ENCODE measurements at regions not wholly inside any gene's neighbourhood (a gene's known extent, or its start where the extent isn't known, plus 50 kb on each side); places are given as distances from the start of the nearest gene placed in this dataset.

DNA sequence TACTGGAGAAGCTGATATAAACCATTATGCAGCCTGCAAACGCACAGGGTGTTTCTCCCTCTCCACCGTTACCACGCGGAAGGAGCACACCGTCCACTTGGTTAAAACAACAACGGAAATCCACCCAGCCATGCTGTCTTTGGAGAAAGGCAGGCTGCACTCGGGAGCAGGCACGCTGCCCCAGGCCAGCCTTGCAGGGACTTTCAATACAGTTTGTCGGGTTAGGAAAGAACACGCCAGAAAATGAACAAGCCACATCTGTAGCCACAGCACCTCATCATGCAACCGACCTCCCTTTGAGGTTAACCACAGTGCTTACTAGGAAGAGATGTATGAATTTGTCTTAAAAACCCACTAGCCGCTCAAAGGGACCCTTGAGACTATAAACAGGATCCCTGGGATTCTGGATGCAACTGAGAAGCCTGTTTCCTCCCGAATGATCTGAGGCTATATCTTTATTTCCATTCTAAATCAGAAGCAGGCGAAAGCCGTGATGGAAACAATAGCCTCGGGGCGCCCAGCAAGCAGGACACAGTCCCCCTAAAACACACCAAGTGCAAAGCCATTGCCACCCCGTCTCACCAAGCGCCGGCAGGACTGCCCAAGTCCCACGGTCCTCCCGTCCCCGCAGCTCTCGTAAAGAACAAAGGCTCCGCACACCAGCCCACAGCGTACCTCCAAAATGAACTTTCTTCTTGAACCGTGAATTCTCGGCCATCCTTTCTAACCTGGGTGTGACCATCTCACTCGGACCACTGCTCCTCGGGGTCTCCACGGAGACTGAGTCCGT is 318.9 kb downstream of the CTTN start:
- no peak overlapping the region for H3K27ac ChIP-seq (ENCODE audit: low read depth, low read length)
- H3K4me3 ChIP-seq (ENCODE audit: insufficient read depth, low read length), result no peak overlapping the region
- H3K9me3 ChIP-seq (ENCODE audit: low read depth, low read length), result no peaks in the 10 kb centered on the region
- H2AFZ ChIP-seq (ENCODE audit: low read length), result no peak overlapping the region
- TF ChIP-seq, protein P1, sequence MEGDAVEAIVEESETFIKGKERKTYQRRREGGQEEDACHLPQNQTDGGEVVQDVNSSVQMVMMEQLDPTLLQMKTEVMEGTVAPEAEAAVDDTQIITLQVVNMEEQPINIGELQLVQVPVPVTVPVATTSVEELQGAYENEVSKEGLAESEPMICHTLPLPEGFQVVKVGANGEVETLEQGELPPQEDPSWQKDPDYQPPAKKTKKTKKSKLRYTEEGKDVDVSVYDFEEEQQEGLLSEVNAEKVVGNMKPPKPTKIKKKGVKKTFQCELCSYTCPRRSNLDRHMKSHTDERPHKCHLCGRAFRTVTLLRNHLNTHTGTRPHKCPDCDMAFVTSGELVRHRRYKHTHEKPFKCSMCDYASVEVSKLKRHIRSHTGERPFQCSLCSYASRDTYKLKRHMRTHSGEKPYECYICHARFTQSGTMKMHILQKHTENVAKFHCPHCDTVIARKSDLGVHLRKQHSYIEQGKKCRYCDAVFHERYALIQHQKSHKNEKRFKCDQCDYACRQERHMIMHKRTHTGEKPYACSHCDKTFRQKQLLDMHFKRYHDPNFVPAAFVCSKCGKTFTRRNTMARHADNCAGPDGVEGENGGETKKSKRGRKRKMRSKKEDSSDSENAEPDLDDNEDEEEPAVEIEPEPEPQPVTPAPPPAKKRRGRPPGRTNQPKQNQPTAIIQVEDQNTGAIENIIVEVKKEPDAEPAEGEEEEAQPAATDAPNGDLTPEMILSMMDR (IDR thresholded peaks at IDR 0.05; ENCODE audit: extremely low read depth, low read depth, low read length), result no peak
- H3K4me1 ChIP-seq (ENCODE audit: insufficient read depth, low read length), result no peaks in the 10 kb centered on the region
- peaks cover 33% of the 10 kb centered on the region for H3K27me3 ChIP-seq (ENCODE audit: insufficient read depth, low read length)
- no peak for DNase-seq (ENCODE audit: insufficient read length, low spot score, missing footprints)
- H4K20me1 ChIP-seq (ENCODE audit: insufficient read depth, low read length), result peaks cover 3% of the 10 kb centered on the region
- H3K4me2 ChIP-seq (ENCODE audit: insufficient read depth, low read length), result no peak overlapping the region
- H3K79me2 ChIP-seq (ENCODE audit: insufficient read depth, low read length), result no peaks in the 10 kb centered on the region
- no peaks in the 10 kb centered on the region for H3K36me3 ChIP-seq (ENCODE audit: insufficient read depth, low read length)

DNA sequence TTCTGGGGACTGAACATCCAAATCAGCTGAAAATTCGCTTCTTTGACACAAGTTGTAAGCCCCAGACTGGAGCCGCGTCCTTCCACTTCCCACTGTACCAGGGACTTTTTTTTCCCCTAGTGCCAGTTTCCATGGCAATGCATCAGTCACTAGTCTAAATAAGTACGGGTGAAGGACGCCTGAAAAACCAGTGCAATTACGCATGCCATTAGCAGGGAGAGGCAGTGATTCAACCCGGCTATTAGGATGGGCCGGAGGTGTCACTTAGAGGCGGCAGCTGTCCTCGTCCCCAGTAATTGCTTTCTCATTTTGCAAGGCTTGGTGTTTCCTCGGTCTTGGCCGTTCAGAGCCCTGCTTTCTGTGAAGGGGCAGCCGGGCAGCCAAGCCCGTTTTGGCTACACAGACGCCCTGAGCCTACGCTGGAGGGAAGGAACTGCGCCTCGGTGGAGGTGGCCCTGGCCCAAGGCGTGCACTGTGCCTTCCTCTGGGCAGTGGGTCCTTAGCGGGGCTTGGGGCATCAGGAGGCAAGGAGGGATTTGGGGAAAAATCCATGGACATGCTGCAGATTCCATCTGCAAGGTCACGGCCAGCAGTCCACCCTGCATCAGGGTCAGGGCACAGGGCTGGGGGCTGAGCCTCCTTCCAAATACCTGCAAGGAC is 319.7 kb downstream of the CTTN start:
- TF ChIP-seq, protein P1 (IDR thresholded peaks at IDR 0.05; ENCODE audit: extremely low read depth, low read depth, low read length), result no peak
- no peak overlapping the region for H3K4me2 ChIP-seq (ENCODE audit: insufficient read depth, low read length)
- H3K9me3 ChIP-seq (ENCODE audit: low read depth, low read length), result no peaks in the 10 kb centered on the region
- peaks cover 3% of the 10 kb centered on the region for H4K20me1 ChIP-seq (ENCODE audit: insufficient read depth, low read length)
- DNase-seq (ENCODE audit: insufficient read length, low spot score, missing footprints), result no peak
- H3K36me3 ChIP-seq (ENCODE audit: insufficient read depth, low read length), result no peaks in the 10 kb centered on the region
- no peak overlapping the region for H2AFZ ChIP-seq (ENCODE audit: low read length)
- H3K4me3 ChIP-seq (ENCODE audit: insufficient read depth, low read length), result no peak overlapping the region
- H3K79me2 ChIP-seq (ENCODE audit: insufficient read depth, low read length), result no peaks in the 10 kb centered on the region
- no peaks in the 10 kb centered on the region for H3K4me1 ChIP-seq (ENCODE audit: insufficient read depth, low read length)
- H3K27ac ChIP-seq (ENCODE audit: low read depth, low read length), result no peak overlapping the region
- H3K27me3 ChIP-seq (ENCODE audit: insufficient read depth, low read length), result peaks cover 31% of the 10 kb centered on the region

DNA sequence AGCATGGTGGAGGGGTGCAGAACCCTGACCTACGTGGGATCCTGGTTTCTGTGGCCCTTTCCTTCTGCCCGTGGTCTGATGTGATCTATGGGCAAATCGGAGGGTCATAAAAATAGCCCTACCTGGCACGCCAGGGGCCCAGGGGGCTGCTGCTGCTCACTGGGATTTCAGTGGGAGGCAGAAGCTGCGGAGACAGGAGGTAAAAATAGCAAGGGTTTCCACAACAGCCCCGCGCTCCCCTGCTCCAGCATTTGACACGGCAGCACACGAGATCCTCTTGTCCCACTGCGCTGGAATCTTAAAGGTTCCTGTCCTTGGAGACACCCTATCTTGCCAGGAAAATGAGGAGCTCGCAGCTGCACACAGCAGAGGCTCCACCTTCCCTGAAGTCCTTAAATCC is 321.2 kb downstream of the CTTN start:
- H3K27me3 ChIP-seq (ENCODE audit: insufficient read depth, low read length), result peaks cover 31% of the 10 kb centered on the region
- no peaks in the 10 kb centered on the region for H3K36me3 ChIP-seq (ENCODE audit: insufficient read depth, low read length)
- no peak overlapping the region for H3K27ac ChIP-seq (ENCODE audit: low read depth, low read length)
- H4K20me1 ChIP-seq (ENCODE audit: insufficient read depth, low read length), result peaks cover 3% of the 10 kb centered on the region
- H2AFZ ChIP-seq (ENCODE audit: low read length), result no peak overlapping the region
- H3K4me2 ChIP-seq (ENCODE audit: insufficient read depth, low read length), result no peak overlapping the region
- no peaks in the 10 kb centered on the region for H3K9me3 ChIP-seq (ENCODE audit: low read depth, low read length)
- H3K4me1 ChIP-seq (ENCODE audit: insufficient read depth, low read length), result no peaks in the 10 kb centered on the region
- no peak overlapping the region for H3K4me3 ChIP-seq (ENCODE audit: insufficient read depth, low read length)
- TF ChIP-seq, protein P1 (IDR thresholded peaks at IDR 0.05; ENCODE audit: extremely low read depth, low read depth, low read length), result no peak
- DNase-seq (ENCODE audit: insufficient read length, low spot score, missing footprints), result no peak
- no peaks in the 10 kb centered on the region for H3K79me2 ChIP-seq (ENCODE audit: insufficient read depth, low read length)

DNA sequence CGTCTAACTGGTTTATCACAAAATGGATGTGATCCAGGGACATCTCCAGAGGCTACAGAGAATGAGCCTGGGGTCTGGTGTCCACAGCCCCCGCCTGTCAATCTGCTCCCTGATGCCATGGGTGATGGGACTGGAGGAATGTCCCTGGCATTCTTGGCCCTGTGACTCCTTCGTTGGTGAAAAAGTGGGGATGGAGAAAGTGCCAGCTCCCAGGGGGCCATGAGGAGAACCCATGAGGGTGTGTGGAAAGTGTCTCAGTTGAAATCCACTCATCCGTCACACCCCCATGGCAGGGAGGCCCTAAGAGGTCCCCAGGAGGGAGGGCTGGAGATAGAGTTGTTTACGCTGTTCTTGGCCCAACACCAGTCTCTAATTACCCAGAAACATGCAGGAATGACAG is 322.0 kb downstream of the CTTN start:
- H3K27ac ChIP-seq (ENCODE audit: low read depth, low read length), result no peak overlapping the region
- H3K79me2 ChIP-seq (ENCODE audit: insufficient read depth, low read length), result no peaks in the 10 kb centered on the region
- peaks cover 31% of the 10 kb centered on the region for H3K27me3 ChIP-seq (ENCODE audit: insufficient read depth, low read length)
- no peak overlapping the region for H3K4me2 ChIP-seq (ENCODE audit: insufficient read depth, low read length)
- TF ChIP-seq, protein P1 (IDR thresholded peaks at IDR 0.05; ENCODE audit: extremely low read depth, low read depth, low read length), result no peak
- no peak overlapping the region for H2AFZ ChIP-seq (ENCODE audit: low read length)
- H3K9me3 ChIP-seq (ENCODE audit: low read depth, low read length), result no peaks in the 10 kb centered on the region
- H3K36me3 ChIP-seq (ENCODE audit: insufficient read depth, low read length), result no peaks in the 10 kb centered on the region
- peaks cover 3% of the 10 kb centered on the region for H4K20me1 ChIP-seq (ENCODE audit: insufficient read depth, low read length)
- H3K4me3 ChIP-seq (ENCODE audit: insufficient read depth, low read length), result no peak overlapping the region
- no peak for DNase-seq (ENCODE audit: insufficient read length, low spot score, missing footprints)
- no peaks in the 10 kb centered on the region for H3K4me1 ChIP-seq (ENCODE audit: insufficient read depth, low read length)

Data from osteoblast (primary cell).